ENCODE measurements at regions not wholly inside any gene's neighbourhood (a gene's known extent, or its start where the extent isn't known, plus 50 kb on each side); places are given as distances from the start of the nearest gene placed in this dataset.

DNA sequence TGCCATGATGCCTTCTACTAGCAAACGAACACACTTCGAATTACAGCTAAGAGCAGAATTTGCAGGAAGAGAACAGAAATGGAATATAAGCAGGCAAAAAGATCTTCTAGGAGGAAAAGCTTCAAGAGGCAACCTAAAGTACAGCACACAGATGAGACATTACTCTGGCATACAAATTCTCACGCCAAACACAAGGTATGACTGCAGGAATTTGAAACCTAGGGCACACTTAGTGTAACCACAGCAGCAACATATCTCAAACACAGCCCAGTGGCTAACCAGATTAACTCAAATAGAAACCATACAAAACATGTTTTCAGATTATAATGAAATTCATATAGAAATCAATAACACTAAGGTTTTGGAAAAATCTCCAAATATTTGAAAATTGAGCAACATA is 481.0 kb upstream of the RGMB start:
- Mint-ChIP-seq H3K9me3 (no peaks in the 10 kb centered on the region), H3K27me3 (no peaks in the 10 kb centered on the region), H3K4me1 (no peaks in the 10 kb centered on the region), H3K4me3 (no peak overlapping the region), H3K27ac (no peak overlapping the region), H3K36me3 (ENCODE audit: low read depth) (no peaks in the 10 kb centered on the region)
- intact Hi-C loops (cut with micrococcal nuclease): no loop called here
- ATAC-seq (ENCODE audit: low read depth) (no peak), DNase-seq (no peak)
- TF ChIP-seq, protein P1, sequence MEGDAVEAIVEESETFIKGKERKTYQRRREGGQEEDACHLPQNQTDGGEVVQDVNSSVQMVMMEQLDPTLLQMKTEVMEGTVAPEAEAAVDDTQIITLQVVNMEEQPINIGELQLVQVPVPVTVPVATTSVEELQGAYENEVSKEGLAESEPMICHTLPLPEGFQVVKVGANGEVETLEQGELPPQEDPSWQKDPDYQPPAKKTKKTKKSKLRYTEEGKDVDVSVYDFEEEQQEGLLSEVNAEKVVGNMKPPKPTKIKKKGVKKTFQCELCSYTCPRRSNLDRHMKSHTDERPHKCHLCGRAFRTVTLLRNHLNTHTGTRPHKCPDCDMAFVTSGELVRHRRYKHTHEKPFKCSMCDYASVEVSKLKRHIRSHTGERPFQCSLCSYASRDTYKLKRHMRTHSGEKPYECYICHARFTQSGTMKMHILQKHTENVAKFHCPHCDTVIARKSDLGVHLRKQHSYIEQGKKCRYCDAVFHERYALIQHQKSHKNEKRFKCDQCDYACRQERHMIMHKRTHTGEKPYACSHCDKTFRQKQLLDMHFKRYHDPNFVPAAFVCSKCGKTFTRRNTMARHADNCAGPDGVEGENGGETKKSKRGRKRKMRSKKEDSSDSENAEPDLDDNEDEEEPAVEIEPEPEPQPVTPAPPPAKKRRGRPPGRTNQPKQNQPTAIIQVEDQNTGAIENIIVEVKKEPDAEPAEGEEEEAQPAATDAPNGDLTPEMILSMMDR (IDR thresholded peaks at IDR 0.05): no peak
- ChIA-PET POLR2A (no interaction called here), CTCF (no interaction called here)

DNA sequence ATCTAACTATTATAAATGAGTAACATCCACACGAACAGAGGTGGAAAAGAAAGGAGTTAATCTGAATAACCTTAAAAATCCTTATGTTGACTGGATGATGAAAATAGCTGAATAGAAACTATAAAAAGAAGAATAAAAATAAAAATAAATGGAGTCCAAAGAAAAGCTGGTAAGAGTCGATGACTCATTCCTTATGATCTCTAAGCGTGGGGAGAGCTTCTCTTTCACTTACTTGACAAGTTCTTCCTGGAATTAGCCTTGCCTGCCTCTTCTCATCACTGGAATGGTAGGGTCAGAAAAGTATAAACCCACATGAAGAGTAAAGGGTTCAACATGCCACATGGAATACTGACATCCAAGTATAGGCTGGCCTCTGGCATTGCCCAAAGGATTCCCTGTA is 477.0 kb upstream of the RGMB start:
- ChIA-PET POLR2A (no interaction called here), CTCF (no interaction called here)

DNA sequence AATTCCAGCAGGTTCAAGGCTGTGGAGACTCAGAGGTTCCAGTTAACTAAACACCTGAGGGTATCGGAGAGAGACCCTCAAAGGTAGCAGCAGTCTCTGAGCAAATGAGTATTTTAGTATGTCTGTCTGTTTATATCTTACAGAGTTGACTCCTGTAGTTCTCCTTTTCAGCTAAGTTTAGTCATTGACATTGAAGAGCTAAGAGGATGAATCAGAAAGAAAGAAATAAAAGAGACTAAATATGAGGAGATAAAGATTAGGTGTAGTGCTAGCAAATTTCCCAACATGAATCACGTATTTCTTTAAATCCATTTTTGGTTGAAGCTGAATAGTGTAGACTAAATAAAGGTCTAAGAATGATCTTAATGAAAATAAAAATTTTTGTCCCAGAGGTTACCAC is 474.0 kb upstream of the RGMB start:
- H3K36me3 Mint-ChIP-seq (ENCODE audit: low read depth): no peaks in the 10 kb centered on the region
- CTCF ChIA-PET: no interaction called here

More for the DNA sequence above, 477.0 kb upstream of the RGMB start:
- Mint-ChIP-seq H3K9me3 (no peaks in the 10 kb centered on the region), H3K27me3 (no peaks in the 10 kb centered on the region), H3K4me3 (no peak overlapping the region), H3K4me1 (no peaks in the 10 kb centered on the region), H3K36me3 (ENCODE audit: low read depth) (no peaks in the 10 kb centered on the region), H3K27ac (no peak overlapping the region)
- ATAC-seq (ENCODE audit: low read depth): no peak
- intact Hi-C loops (cut with micrococcal nuclease): no loop called here
- TF ChIP-seq, protein P1 (IDR thresholded peaks at IDR 0.05): no peak
- no peak for DNase-seq

DNA sequence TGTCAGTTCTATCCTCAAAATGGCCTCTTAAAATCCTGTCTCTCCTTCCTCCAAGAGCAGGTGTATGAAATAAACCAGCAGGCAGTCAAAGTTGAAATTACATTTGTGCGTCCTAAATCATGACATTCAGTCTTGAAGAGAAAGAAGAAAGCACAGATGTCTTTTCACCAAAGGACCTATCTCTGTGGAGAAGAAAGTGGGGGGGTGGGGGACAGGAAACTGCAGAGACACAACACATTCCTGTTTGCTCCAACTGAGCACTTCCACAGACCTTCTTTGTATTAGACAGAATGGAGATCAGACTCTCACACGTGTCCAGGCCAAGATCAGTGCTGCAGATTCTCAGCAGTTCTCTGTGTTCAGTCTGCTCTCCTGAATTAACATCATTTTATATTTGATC is 471.9 kb upstream of the RGMB start:
- no peak for ATAC-seq (ENCODE audit: low read depth)
- Mint-ChIP-seq H3K36me3 (ENCODE audit: low read depth) (no peaks in the 10 kb centered on the region), H3K9me3 (no peaks in the 10 kb centered on the region), H3K27me3 (no peaks in the 10 kb centered on the region), H3K4me1 (no peaks in the 10 kb centered on the region), H3K4me3 (no peak overlapping the region), H3K27ac (no peak overlapping the region)
- POLR2A ChIA-PET: no interaction called here
- TF ChIP-seq, protein P1 (IDR thresholded peaks at IDR 0.05): no peak
- intact Hi-C loops (cut with micrococcal nuclease): no loop called here
- CTCF ChIA-PET: no interaction called here
- no peak for DNase-seq

More for the DNA sequence above, 474.0 kb upstream of the RGMB start:
- DNase-seq (no peak), ATAC-seq (ENCODE audit: low read depth) (no peak)
- Mint-ChIP-seq H3K27me3 (no peaks in the 10 kb centered on the region), H3K4me3 (no peak overlapping the region), H3K27ac (no peak overlapping the region), H3K4me1 (no peaks in the 10 kb centered on the region), H3K9me3 (no peaks in the 10 kb centered on the region)
- POLR2A ChIA-PET: no interaction called here
- TF ChIP-seq, protein P1 (IDR thresholded peaks at IDR 0.05): no peak
- intact Hi-C loops (cut with micrococcal nuclease): no loop called here

DNA sequence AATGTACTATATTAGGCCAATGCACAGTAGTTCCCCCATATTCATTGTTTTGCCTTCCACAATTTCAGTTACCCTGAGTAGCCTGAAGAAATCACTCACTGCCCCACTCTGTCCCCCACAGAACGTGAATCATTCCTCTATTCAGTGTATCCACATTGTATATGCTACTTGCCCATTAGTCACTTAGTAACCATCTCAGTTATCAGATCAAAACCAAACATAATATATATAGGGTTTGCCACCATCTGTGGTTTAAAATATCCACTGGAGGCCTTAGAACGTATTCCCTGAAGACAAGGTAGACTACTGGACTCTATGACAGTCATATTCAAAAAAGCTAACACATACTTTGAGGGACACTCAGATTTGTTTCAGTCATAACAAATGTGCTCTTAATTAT is 465.7 kb upstream of the RGMB start:
- H3K4me1 Mint-ChIP-seq: no peaks in the 10 kb centered on the region
- ATAC-seq (ENCODE audit: low read depth): no peak
- no peak overlapping the region for H3K4me3 Mint-ChIP-seq
- POLR2A ChIA-PET: no interaction called here
- H3K36me3 Mint-ChIP-seq (ENCODE audit: low read depth): no peaks in the 10 kb centered on the region
- no peaks in the 10 kb centered on the region for H3K9me3 Mint-ChIP-seq
- no peak for DNase-seq
- no peaks in the 10 kb centered on the region for H3K27me3 Mint-ChIP-seq
- CTCF ChIA-PET: no interaction called here
- TF ChIP-seq, protein P1 (IDR thresholded peaks at IDR 0.05): no peak
- intact Hi-C loops (cut with micrococcal nuclease): no loop called here
- H3K27ac Mint-ChIP-seq: no peak overlapping the region

Data from activated B cell treated with CpG ODN at 0.5 μM for 24 hours (primary cell).